HepG2 (cell line): ENCODE measurements at regions not wholly inside any gene's neighbourhood (a gene's known extent, or its start where the extent isn't known, plus 50 kb on each side); places are given as distances from the start of the nearest gene placed in this dataset.

Experiments
- ATAC-seq: fragments of 200-7000 bp; cut with Tn5 transposase; 3 replicates; pipeline ENCODE4 v1.9.1; 2020; ENCODE audit warnings: mild to moderate bottlenecking, moderate library complexity
- BruUV-seq: library from RNA; stranded (reverse); fragments of 400-500 nt; replicated peaks from 2 replicates; lab custom pipeline; 2021; lab: Mats Ljungman, UMichigan
- CTCF ChIA-PET: fragments of 300-600 bp; formaldehyde crosslinking; extraction: SDS; loops from one replicate; lab custom pipeline; 2021; ENCODE audit warnings: low total read pairs, inconsistent platforms, low intra/inter-chr PET ratio; lab: Yijun Ruan, JAX
- POLR2A ChIA-PET: fragments of 350-600 bp; sonication (Branson Sonifier 250); formaldehyde crosslinking; loops from one replicate; lab custom pipeline; 2020; ENCODE audit warnings: antibody characterized with exemption, inconsistent platforms; lab: Yijun Ruan, JAX
- DNase-seq: peaks from one replicate; pipeline ENCODE4 v3.0.0-alpha.2; 2015; ENCODE audit warnings: low spot score
- FAIRE-seq: peaks from 3 replicates; lab custom pipeline; 2011; peaks lifted over from hg19 to GRCh38; lab: Jason Lieb, UNC
- H2AFZ ChIP-seq: one replicate; pipeline ENCODE4 v1.6.1; 2011; ENCODE audit warnings: low read length, inconsistent platforms
- H3K27ac ChIP-seq: fragments of 300-600 bp; 3 replicates; pipeline ENCODE4 v1.8.0; 2011; ENCODE audit warnings: mixed run types, mild to moderate bottlenecking, mixed read lengths, low read length, inconsistent platforms; ENCODE audit not compliant: insufficient read depth; ENCODE audit errors: extremely low read length
- H3K27me3 ChIP-seq, 2 experiments: fragments of 200-600 bp in 1 of 2; 2 replicates in 1 of 2; 3 replicates in 1 of 2; pipeline versions ENCODE4 v1.6.0 to v1.8.0; 2011; ENCODE audit warnings: low read length in 2 of 2, mild to moderate bottlenecking in 2 of 2, moderate library complexity in 2 of 2, inconsistent platforms in 1 of 2; ENCODE audit not compliant: insufficient read depth in 2 of 2, control insufficient read depth in 1 of 2
- H3K36me3 ChIP-seq, 2 experiments: fragments of 200-600 bp in 1 of 2; replicated peaks in 1 of 2; 2 replicates in 1 of 2; 3 replicates in 1 of 2; pipeline versions ENCODE4 v1.5.1 to v1.8.0; 2011; ENCODE audit warnings: low read length in 2 of 2, inconsistent platforms in 1 of 2; ENCODE audit not compliant: insufficient read depth in 2 of 2, control insufficient read depth in 1 of 2
- H3K4me1 ChIP-seq: 2 replicates; pipeline ENCODE4 v1.5.1; 2012; ENCODE audit warnings: low read length, inconsistent platforms; ENCODE audit not compliant: insufficient read depth
- H3K4me2 ChIP-seq: 2 replicates; pipeline ENCODE4 v1.6.0; 2011; ENCODE audit warnings: low read depth, low read length, inconsistent platforms
- H3K4me3 ChIP-seq, 3 experiments: fragments of 200-600 bp in 1 of 3; sonication (generic), shearing (Covaris generic) in 1 of 3; replicated peaks in 1 of 3; 2 replicates each; pipeline ENCODE4 v1.5.1; 2011 to 2016; ENCODE audit warnings: low read length in 3 of 3, inconsistent platforms in 2 of 3, low read depth in 2 of 3, mild to moderate bottlenecking in 2 of 3, control low read depth in 1 of 3, mixed read lengths in 1 of 3; ENCODE audit not compliant: insufficient read depth in 1 of 3
- H3K79me2 ChIP-seq: one replicate; pipeline ENCODE4 v1.6.1; 2011; ENCODE audit warnings: low read length, inconsistent platforms; ENCODE audit not compliant: insufficient read depth
- H3K9ac ChIP-seq: 2 replicates; pipeline ENCODE4 v1.6.0; 2011; ENCODE audit warnings: mild to moderate bottlenecking, low read depth, low read length, inconsistent platforms; ENCODE audit not compliant: insufficient read depth
- H3K9me3 ChIP-seq: 2 replicates; pipeline ENCODE4 v1.5.1; 2012; ENCODE audit warnings: mild to moderate bottlenecking, low read length
- H4K20me1 ChIP-seq: 2 replicates; pipeline ENCODE4 v1.6.0; 2011; ENCODE audit warnings: inconsistent platforms, mild to moderate bottlenecking, low read length, moderate library complexity; ENCODE audit not compliant: insufficient read depth
- ATAD3A ChIP-seq: sonication (generic); formaldehyde crosslinking; IDR thresholded peaks from 2 replicates; pipeline ENCODE4 v1.4.0; 2020; ENCODE audit warnings: missing genetic modification reagents
- MTA1 ChIP-seq: sonication (generic); formaldehyde crosslinking; IDR thresholded peaks from 2 replicates; pipeline ENCODE4 v1.4.0; 2020; ENCODE audit warnings: missing genetic modification reagents, mild to moderate bottlenecking, borderline replicate concordance
- PCBP1 ChIP-seq: fragments of 200-400 bp; formaldehyde crosslinking; IDR thresholded peaks from 2 replicates; pipeline ENCODE4 v1.6.1; 2017; ENCODE audit warnings: mild to moderate bottlenecking, low read depth, low read length, borderline replicate concordance
- SATB2 ChIP-seq: sonication (generic); formaldehyde crosslinking; IDR thresholded peaks from 2 replicates; pipeline ENCODE4 v1.5.0; 2020; ENCODE audit warnings: missing genetic modification reagents
- ZC3H13 ChIP-seq: sonication (generic); formaldehyde crosslinking; IDR thresholded peaks from 2 replicates; pipeline ENCODE4 v1.8.1; 2023; ENCODE audit warnings: mild to moderate bottlenecking, missing genetic modification reagents, moderate library complexity
- ZNF558 ChIP-seq: sonication (generic); formaldehyde crosslinking; IDR thresholded peaks from 2 replicates; pipeline ENCODE4 v1.9.0; 2022; ENCODE audit warnings: mild to moderate bottlenecking, missing genetic modification reagents, borderline replicate concordance
- ZNF629 ChIP-seq: sonication (generic); formaldehyde crosslinking; conservative IDR thresholded peaks from 2 replicates; pipeline ENCODE4 v1.5.0; 2020; ENCODE audit warnings: missing genetic modification reagents
- in situ Hi-C: cut with HindIII; loops from 2 replicates; pipeline ENCODE4 v1.10.0; 2017; ENCODE audit warnings: low pct_unique_long_range_greater_than_20kb; ENCODE audit not compliant: extremely low pct_ligation_motif_present
- intact Hi-C: fragments of 100-400 bp; cut with micrococcal nuclease; formaldehyde crosslinking; loops from one replicate; pipeline ENCODE4 v1.10.0; 2022; ENCODE audit not compliant: unreplicated experiment
- TF ChIP-seq, protein P1 (sequence below): sonication (generic); formaldehyde crosslinking; IDR thresholded peaks from 2 replicates; pipeline ENCODE4 v1.5.1; 2020; ENCODE audit warnings: mild to moderate bottlenecking, missing genetic modification reagents
- TF ChIP-seq, protein P2 (sequence below): sonication (generic); formaldehyde crosslinking; IDR thresholded peaks from 2 replicates; pipeline ENCODE4 v1.4.0; 2020; ENCODE audit warnings: mild to moderate bottlenecking, low read depth, missing genetic modification reagents
- TF ChIP-seq, protein P3 (sequence below): sonication (generic); formaldehyde crosslinking; IDR thresholded peaks from 2 replicates; pipeline ENCODE4 v1.5.0; 2020; ENCODE audit warnings: mild to moderate bottlenecking, missing genetic modification reagents, moderate library complexity

DNA sequence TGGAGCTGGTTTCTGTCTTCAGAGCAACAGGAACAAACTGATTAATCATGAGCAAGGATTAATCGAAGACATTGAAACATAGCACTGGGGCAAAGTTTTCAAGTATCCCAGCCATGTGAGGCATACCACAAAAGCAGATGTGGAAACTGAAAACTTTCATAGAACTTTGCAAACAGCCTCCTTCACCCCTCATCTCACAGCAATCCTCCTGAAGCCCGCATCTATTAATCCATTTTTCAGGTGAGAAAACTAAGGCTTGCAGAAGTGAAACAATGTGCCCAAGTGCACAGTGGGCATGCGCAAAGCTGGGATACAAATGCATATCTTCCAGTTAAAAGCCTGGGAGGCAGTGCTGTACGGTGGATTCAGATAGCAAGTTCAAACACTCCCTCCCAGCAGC is 58.6 kb upstream of the HMGXB4 start (continued):
- TF ChIP-seq, protein P1, sequence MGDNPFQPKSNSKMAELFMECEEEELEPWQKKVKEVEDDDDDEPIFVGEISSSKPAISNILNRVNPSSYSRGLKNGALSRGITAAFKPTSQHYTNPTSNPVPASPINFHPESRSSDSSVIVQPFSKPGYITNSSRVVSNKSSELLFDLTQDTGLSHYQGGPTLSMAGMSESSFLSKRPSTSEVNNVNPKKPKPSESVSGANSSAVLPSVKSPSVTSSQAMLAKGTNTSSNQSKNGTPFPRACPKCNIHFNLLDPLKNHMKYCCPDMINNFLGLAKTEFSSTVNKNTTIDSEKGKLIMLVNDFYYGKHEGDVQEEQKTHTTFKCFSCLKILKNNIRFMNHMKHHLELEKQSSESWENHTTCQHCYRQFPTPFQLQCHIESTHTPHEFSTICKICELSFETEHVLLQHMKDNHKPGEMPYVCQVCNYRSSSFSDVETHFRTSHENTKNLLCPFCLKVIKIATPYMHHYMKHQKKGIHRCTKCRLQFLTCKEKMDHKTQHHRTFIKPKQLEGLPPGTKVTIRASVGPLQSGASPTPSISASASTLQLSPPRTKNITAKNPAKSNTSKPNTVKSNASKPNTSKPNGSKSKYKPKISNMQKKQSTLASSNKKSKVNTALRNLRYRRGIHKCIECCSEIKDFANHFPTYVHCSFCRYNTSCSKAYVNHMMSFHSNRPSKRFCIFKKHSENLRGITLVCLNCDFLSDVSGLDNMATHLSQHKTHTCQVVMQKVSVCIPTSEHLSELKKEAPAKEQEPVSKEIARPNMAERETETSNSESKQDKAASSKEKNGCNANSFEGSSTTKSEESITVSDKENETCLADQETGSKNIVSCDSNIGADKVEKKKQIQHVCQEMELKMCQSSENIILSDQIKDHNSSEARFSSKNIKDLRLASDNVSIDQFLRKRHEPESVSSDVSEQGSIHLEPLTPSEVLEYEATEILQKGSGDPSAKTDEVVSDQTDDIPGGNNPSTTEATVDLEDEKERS (CRISPR knock-in tag), result no peak
- TF ChIP-seq, protein P2, sequence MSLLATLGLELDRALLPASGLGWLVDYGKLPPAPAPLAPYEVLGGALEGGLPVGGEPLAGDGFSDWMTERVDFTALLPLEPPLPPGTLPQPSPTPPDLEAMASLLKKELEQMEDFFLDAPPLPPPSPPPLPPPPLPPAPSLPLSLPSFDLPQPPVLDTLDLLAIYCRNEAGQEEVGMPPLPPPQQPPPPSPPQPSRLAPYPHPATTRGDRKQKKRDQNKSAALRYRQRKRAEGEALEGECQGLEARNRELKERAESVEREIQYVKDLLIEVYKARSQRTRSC, result no peak
- TF ChIP-seq PCBP1 (no peak), ATAD3A (no peak), ZNF629 (CRISPR knock-in tag) (no peak), MTA1 (no peak), SATB2 (CRISPR knock-in tag) (no peak), ZC3H13 (no peak)

DNA sequence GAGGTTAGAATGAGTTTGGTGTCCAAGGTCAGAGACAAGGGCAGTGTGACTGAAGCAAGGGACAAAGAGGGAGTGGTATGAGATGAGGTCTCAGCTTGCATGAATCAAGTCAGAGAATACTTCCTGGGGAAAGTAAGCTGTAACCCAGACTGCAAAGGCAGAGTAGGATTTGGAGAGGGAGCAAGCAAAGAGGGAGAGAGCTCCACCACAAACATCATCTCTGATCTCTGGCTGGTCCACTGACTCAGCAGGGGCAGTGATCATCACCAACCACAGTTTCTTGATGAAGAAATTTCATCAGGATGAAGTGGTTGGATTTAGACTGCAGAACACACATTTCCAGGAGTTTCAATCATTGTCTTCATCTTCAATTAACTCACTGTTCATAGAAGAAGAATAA is 54.9 kb upstream of the HMGXB4 start:
- TF ChIP-seq, protein P3, sequence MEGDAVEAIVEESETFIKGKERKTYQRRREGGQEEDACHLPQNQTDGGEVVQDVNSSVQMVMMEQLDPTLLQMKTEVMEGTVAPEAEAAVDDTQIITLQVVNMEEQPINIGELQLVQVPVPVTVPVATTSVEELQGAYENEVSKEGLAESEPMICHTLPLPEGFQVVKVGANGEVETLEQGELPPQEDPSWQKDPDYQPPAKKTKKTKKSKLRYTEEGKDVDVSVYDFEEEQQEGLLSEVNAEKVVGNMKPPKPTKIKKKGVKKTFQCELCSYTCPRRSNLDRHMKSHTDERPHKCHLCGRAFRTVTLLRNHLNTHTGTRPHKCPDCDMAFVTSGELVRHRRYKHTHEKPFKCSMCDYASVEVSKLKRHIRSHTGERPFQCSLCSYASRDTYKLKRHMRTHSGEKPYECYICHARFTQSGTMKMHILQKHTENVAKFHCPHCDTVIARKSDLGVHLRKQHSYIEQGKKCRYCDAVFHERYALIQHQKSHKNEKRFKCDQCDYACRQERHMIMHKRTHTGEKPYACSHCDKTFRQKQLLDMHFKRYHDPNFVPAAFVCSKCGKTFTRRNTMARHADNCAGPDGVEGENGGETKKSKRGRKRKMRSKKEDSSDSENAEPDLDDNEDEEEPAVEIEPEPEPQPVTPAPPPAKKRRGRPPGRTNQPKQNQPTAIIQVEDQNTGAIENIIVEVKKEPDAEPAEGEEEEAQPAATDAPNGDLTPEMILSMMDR (CRISPR knock-in tag), result no peak
- TF ChIP-seq ZNF558 (CRISPR knock-in tag), result no peak
- FAIRE-seq (no peak), DNase-seq (no peak), ATAC-seq (no peak)
- Histone ChIP-seq H3K4me3 (no peak overlapping the region), H3K79me2 (no peaks in the 10 kb centered on the region), H3K4me1 (no peaks in the 10 kb centered on the region), H3K27me3 (no peaks in the 10 kb centered on the region), H3K4me2 (no peak overlapping the region), H3K9me3 (no peaks in the 10 kb centered on the region), H4K20me1 (no peaks in the 10 kb centered on the region; the same call in 1 of the 2 replicates), H3K27ac (no peak overlapping the region), H3K9ac (no peak overlapping the region), H2AFZ (no peak overlapping the region), H3K36me3 (0 out of 5 replicates have a peak, but pooled peaks cover 0 to 4% of the 10 kb centered on the region in 2 experiments)
- POLR2A ChIA-PET, result no interaction called here
- in situ Hi-C loops, result no loop called here
- intact Hi-C loops, result no loop called here
- BruUV-seq, result no TSS peak
- CTCF ChIA-PET, result no interaction called here
